ENCODE measurements at regions not wholly inside any gene's neighbourhood (a gene's known extent, or its start where the extent isn't known, plus 50 kb on each side); places are given as distances from the start of the nearest gene placed in this dataset.

DNA sequence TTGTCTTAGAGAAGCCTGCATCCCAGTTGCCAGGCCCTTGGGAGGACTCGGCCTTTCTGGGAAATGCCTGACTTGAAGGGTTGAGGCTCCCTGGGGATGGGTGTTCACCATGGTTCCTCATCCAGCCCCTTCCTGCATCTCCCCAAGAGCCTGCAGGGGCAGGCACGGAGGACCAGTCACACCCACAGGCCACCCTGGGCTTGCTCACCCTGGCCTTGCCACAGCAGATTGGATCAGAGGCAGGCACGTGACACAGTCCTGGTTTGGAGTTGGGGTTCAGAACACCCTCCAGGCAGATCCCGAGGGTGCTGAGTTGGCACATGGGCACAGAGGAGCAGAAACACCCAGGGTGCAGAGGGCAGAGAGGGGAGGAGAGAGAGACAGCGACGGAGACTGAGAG lies 286.1 kb downstream of the PBX3 start:
- no peak for DNase-seq (ENCODE audit: low spot score)
- no peak for ATAC-seq (ENCODE audit: low read depth)
- H3K36me3 ChIP-seq (ENCODE audit: low read depth) = no peaks in the 10 kb centered on the region
- TF ChIP-seq, protein P1, sequence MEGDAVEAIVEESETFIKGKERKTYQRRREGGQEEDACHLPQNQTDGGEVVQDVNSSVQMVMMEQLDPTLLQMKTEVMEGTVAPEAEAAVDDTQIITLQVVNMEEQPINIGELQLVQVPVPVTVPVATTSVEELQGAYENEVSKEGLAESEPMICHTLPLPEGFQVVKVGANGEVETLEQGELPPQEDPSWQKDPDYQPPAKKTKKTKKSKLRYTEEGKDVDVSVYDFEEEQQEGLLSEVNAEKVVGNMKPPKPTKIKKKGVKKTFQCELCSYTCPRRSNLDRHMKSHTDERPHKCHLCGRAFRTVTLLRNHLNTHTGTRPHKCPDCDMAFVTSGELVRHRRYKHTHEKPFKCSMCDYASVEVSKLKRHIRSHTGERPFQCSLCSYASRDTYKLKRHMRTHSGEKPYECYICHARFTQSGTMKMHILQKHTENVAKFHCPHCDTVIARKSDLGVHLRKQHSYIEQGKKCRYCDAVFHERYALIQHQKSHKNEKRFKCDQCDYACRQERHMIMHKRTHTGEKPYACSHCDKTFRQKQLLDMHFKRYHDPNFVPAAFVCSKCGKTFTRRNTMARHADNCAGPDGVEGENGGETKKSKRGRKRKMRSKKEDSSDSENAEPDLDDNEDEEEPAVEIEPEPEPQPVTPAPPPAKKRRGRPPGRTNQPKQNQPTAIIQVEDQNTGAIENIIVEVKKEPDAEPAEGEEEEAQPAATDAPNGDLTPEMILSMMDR (IDR thresholded peaks at IDR 0.05; ENCODE audit: poor library complexity, severe bottlenecking) = no peak
- no peaks in the 10 kb centered on the region for H3K9me3 ChIP-seq (ENCODE audit: severe bottlenecking)
- no peak overlapping the region for H3K27ac ChIP-seq (ENCODE audit: poor library complexity, severe bottlenecking)
- no peaks in the 10 kb centered on the region for H3K4me1 ChIP-seq (ENCODE audit: insufficient read depth, poor library complexity, severe bottlenecking)
- H3K27me3 ChIP-seq (ENCODE audit: insufficient read depth, poor library complexity, severe bottlenecking) = no peaks in the 10 kb centered on the region
- H3K4me3 ChIP-seq (ENCODE audit: severe bottlenecking) = no peak overlapping the region

DNA sequence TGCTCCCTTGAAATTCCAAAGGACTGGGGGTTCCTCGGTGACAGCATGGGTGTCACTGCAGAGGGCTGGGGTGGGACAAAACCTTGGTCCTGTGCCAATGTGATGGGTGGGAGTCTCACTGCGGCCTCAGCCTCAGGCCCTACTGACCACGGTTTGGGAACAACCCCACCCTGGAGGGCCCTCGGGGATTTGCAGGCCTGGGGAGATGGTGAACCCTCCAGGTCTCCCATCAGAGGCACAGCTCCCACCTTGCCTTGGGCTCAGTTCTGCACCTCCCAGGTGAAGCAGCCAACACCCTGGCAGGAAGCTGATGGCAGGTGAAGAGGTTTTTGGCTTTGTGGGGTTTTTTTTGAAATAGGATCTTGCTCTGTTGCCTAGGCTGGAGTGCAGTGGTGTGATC lies 286.8 kb downstream of the PBX3 start:
- ATAC-seq (ENCODE audit: low read depth) = no peak

DNA sequence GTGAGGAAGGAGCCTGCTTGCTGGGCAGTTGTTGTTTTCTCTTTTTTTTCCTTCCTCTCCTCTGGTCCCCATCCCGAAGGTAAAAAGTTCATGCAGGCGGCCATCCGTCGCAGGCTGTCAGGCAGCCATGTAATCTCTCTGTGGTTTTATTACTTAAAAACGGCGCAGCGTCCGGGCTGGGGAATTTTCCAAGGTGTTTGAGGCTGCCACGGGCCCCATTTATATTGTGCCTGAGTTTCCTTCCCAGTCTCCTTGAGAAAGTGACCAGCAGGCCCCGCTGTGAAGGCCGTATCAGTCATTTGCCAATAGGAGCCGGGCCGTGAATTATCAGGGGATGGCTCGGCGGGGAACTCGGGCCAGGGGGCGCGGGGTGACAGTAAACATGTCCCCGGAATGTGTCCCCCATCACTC lies 289.7 kb downstream of the PBX3 start:
- H3K36me3 ChIP-seq (ENCODE audit: low read depth) = no peaks in the 10 kb centered on the region
- no peak overlapping the region for H3K27ac ChIP-seq (ENCODE audit: poor library complexity, severe bottlenecking)
- TF ChIP-seq, protein P1 (IDR thresholded peaks at IDR 0.05; ENCODE audit: poor library complexity, severe bottlenecking) = no peak
- no peaks in the 10 kb centered on the region for H3K4me1 ChIP-seq (ENCODE audit: insufficient read depth, poor library complexity, severe bottlenecking)
- ATAC-seq (ENCODE audit: low read depth) (no peak), DNase-seq (ENCODE audit: low spot score) (no peak)
- H3K27me3 ChIP-seq (ENCODE audit: insufficient read depth, poor library complexity, severe bottlenecking) = no peaks in the 10 kb centered on the region
- H3K4me3 ChIP-seq (ENCODE audit: severe bottlenecking) = no peak overlapping the region
- H3K9me3 ChIP-seq (ENCODE audit: severe bottlenecking) = no peaks in the 10 kb centered on the region

More for the DNA sequence above, 286.8 kb downstream of the PBX3 start:
- TF ChIP-seq, protein P1 (IDR thresholded peaks at IDR 0.05; ENCODE audit: poor library complexity, severe bottlenecking) = no peak
- no peak overlapping the region for H3K27ac ChIP-seq (ENCODE audit: poor library complexity, severe bottlenecking)
- H3K4me1 ChIP-seq (ENCODE audit: insufficient read depth, poor library complexity, severe bottlenecking) = no peaks in the 10 kb centered on the region
- H3K4me3 ChIP-seq (ENCODE audit: severe bottlenecking) = no peak overlapping the region
- no peaks in the 10 kb centered on the region for H3K36me3 ChIP-seq (ENCODE audit: low read depth)
- DNase-seq (ENCODE audit: low spot score) = no peak
- H3K9me3 ChIP-seq (ENCODE audit: severe bottlenecking) = no peaks in the 10 kb centered on the region
- no peaks in the 10 kb centered on the region for H3K27me3 ChIP-seq (ENCODE audit: insufficient read depth, poor library complexity, severe bottlenecking)

DNA sequence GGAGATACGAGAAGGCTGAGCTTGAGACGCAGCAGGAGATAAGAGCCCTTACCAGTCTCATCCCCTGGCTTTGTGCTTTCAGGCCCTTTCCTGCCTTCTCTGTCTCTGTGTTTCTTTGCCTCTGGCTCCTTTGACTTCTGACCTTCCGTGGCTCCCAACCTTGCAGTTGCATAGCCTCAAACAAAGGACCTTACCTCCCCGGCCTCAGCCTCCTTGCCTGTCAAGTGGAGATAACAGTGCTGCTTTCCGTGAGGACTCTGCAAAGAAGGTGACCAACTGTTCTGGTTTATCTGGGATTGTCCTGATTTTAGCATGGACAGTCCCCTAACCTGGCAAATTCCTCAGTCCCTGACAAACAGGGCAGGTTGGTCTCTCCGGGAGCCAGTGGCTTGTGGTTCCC lies 287.8 kb upstream of the MVB12B start:
- H3K4me3 ChIP-seq (ENCODE audit: severe bottlenecking) = no peak overlapping the region
- H3K27ac ChIP-seq (ENCODE audit: poor library complexity, severe bottlenecking) = no peak overlapping the region
- H3K27me3 ChIP-seq (ENCODE audit: insufficient read depth, poor library complexity, severe bottlenecking) = no peaks in the 10 kb centered on the region
- no peaks in the 10 kb centered on the region for H3K9me3 ChIP-seq (ENCODE audit: severe bottlenecking)
- H3K36me3 ChIP-seq (ENCODE audit: low read depth) = no peaks in the 10 kb centered on the region
- DNase-seq (ENCODE audit: low spot score) = no peak
- no peak for ATAC-seq (ENCODE audit: low read depth)
- H3K4me1 ChIP-seq (ENCODE audit: insufficient read depth, poor library complexity, severe bottlenecking) = no peaks in the 10 kb centered on the region
- TF ChIP-seq, protein P1 (IDR thresholded peaks at IDR 0.05; ENCODE audit: poor library complexity, severe bottlenecking) = no peak

DNA sequence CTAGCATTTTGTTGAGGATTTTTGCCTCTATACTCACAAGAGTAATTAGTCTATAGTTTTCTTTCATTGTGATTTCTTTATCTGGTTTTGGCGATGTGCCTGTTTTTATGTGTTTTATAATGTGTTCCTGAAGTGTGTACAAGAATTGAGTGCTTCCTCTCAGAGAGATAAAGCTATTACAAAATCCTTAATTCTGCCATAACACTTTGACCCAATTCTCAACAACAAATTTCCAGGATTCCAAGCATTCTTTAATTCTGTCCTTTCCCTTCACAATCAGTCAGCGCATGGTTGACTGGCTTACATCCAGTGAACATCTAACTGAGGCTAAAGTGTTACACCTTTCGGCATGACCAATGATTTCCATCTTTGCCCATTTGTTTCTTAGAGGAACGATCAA lies 282.9 kb upstream of the MVB12B start:
- DNase-seq (ENCODE audit: low spot score) = no peak
- TF ChIP-seq, protein P1 (IDR thresholded peaks at IDR 0.05; ENCODE audit: poor library complexity, severe bottlenecking) = no peak
- Histone ChIP-seq H3K4me3 (ENCODE audit: severe bottlenecking) (no peak overlapping the region), H3K36me3 (ENCODE audit: low read depth) (no peaks in the 10 kb centered on the region), H3K4me1 (ENCODE audit: insufficient read depth, poor library complexity, severe bottlenecking) (no peaks in the 10 kb centered on the region), H3K9me3 (ENCODE audit: severe bottlenecking) (no peaks in the 10 kb centered on the region), H3K27ac (ENCODE audit: poor library complexity, severe bottlenecking) (no peak overlapping the region), H3K27me3 (ENCODE audit: insufficient read depth, poor library complexity, severe bottlenecking) (no peaks in the 10 kb centered on the region)
- no peak for ATAC-seq (ENCODE audit: low read depth)
